ENCODE measurements at regions not wholly inside any gene's neighbourhood (a gene's known extent, or its start where the extent isn't known, plus 50 kb on each side); places are given as distances from the start of the nearest gene placed in this dataset.

DNA sequence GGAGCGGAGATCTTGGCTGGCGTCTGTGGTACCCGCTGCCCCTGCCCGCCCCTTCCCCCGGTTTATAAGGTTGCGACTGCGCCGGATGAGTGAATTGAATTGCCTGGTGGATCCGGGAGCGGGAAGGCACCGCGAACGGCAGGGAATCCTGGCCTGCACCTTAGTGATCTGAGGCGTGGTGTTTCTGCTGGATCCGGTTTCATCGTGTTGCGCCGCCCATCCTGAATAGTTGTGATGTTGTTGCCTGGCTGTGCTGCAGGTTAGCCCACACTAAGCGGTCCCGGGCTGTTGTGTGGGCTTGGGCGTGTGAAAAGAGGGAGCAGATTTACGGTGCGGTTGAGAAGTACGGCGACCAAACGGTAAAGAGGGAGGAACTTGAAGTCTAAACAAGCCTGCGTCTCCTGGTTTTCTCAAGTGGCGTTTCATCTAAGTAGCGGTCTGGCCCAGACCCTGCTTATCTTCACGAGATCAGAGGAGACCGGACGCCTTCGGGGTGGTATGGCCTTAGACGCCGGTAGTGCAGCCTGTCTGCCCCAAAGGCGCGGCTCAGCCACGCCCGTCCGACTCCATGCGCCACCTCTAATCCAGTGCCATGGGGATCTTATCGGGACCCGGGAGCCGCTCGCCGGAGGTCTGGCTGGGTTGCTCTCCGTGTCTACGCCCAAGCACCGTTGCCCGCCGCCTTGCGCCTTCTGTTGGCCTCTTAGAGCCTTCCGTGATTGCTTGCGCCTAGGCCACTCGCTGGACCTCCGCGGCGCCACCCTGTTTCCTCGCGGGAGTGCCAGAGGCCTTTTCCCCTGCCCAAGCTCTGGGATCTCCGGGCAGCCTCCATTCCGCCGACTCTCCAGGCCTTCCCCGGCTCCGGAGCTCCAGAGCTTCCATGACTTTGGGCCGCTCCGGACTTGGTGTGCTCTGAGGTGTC, 87.5 kb upstream of the RHOU start:
- TF ChIP-seq GATA2 (IDR thresholded peaks at IDR 0.05; ENCODE audit: low read depth, low read length) (peak; percentile 69), GATA3 (IDR thresholded peaks at IDR 0.05; ENCODE audit: low read depth, low read length) (no peak)
